H54 (cell line): ENCODE measurements at regions not wholly inside any gene's neighbourhood (a gene's known extent, or its start where the extent isn't known, plus 50 kb on each side); places are given as distances from the start of the nearest gene placed in this dataset.

Experiments used
- DNase-seq: peaks from one replicate; pipeline ENCODE4 v3.0.0; 2011; ENCODE audit warnings: low spot score, mixed read lengths; ENCODE audit not compliant: insufficient read length
- FAIRE-seq: peaks from 3 replicates; lab custom pipeline; 2011; peaks lifted over from hg19 to GRCh38; lab: Jason Lieb, UNC
- POLR2A ChIP-seq: IDR thresholded peaks from 2 replicates; pipeline ENCODE4 v1.6.1; 2011; ENCODE audit warnings: low read depth, mild to moderate bottlenecking, low read length

- no peak for TF ChIP-seq POLR2A
- FAIRE-seq (no peak), DNase-seq (no peak)
Measured at GRCh38 chr12:42652048-42652447, 62.5 kb upstream of the PRICKLE1 start.

GRCh38 chr12:42648061-42648460 is 58.5 kb upstream of the PRICKLE1 start:
- DNase-seq (no peak), FAIRE-seq (no peak)
- TF ChIP-seq POLR2A = no peak

GRCh38 chr12:42643881-42644579 is 54.5 kb upstream of the PRICKLE1 start:
- no peak for FAIRE-seq
- no peak for DNase-seq
- no peak for TF ChIP-seq POLR2A

GRCh38 chr12:42641221-42641885 is 51.8 kb upstream of the PRICKLE1 start:
- no peak for TF ChIP-seq POLR2A
- FAIRE-seq (no peak), DNase-seq (no peak)

- DNase-seq = no peak
- no peak for TF ChIP-seq POLR2A
- FAIRE-seq = no peak
Measured at GRCh38 chr12:42640391-42640790, 50.8 kb upstream of the PRICKLE1 start.

GRCh38 chr12:42639556-42639955 is 50.0 kb upstream of the PRICKLE1 start:
- no peak for TF ChIP-seq POLR2A
- DNase-seq = no peak
- no peak for FAIRE-seq
